Testis (tissue), 2 donors: ENCODE measurements at regions not wholly inside any gene's neighbourhood (a gene's known extent, or its start where the extent isn't known, plus 50 kb on each side); places are given as distances from the start of the nearest gene placed in this dataset.

Experiments used
- DNase-seq: peaks from one replicate; pipeline ENCODE4 v3.0.0-alpha.2; 2019
- H3K27ac ChIP-seq, 2 donors: fragments of 200-600 bp; sonication (generic); one replicate each; pipeline ENCODE4 v1.5.1; 2019
- H3K27me3 ChIP-seq: fragments of 200-600 bp; sonication (generic); one replicate; pipeline ENCODE4 v1.5.1; 2019
- H3K36me3 ChIP-seq: fragments of 200-600 bp; sonication (generic); one replicate; pipeline ENCODE4 v1.5.1; 2017; ENCODE audit warnings: low read depth; ENCODE audit errors: missing control alignments
- H3K4me1 ChIP-seq: fragments of 200-600 bp; sonication (generic); one replicate; pipeline ENCODE4 v1.5.1; 2019
- H3K4me3 ChIP-seq, 2 donors: fragments of 200-600 bp; sonication (generic); one replicate each; pipeline ENCODE4 v1.5.1; 2017 to 2019
- H3K9me3 ChIP-seq: fragments of 200-600 bp; sonication (generic); one replicate; pipeline ENCODE4 v1.5.1; 2017
- CTCF ChIP-seq, 3 experiments: fragments of 450-650 bp in 2 of 3; fragments of 200-600 bp in 1 of 3; sonication (generic) in 1 of 3; IDR thresholded peaks; one replicate each; pipeline ENCODE4 v1.5.1; 2016 to 2019; ENCODE audit warnings: antibody characterized with exemption in 3 of 3, mild to moderate bottlenecking in 2 of 3, moderate library complexity in 1 of 3
- POLR2A ChIP-seq: fragments of 450-650 bp; IDR thresholded peaks from one replicate; pipeline ENCODE4 v1.6.1; 2017; ENCODE audit warnings: antibody characterized with exemption, mild to moderate bottlenecking, moderate library complexity
- WGBS, 2 donors: methylation state at CpG; one replicate each; pipeline ENCODE4 v1.1.5; 2018; 5-methylcytosine and 5-hydroxymethylcytosine counted together
- intact Hi-C: fragments of 100-400 bp; cut with DNase I; formaldehyde crosslinking; loops from one replicate; pipeline ENCODE4 v1.15.1; 2023; ENCODE audit warnings: low total_unique reads

GRCh38 chr10:54904833-54905232 is 103.8 kb upstream of the PCDH15 start:
- no peak for TF ChIP-seq CTCF (IDR thresholded peaks at IDR 0.05)
- no peak for TF ChIP-seq POLR2A

GRCh38 chr10:54903745-54904144 is 102.7 kb upstream of the PCDH15 start:
- H3K4me1 ChIP-seq, result no peaks in the 10 kb centered on the region
- no peaks in the 10 kb centered on the region for H3K27me3 ChIP-seq
- no peak for TF ChIP-seq POLR2A
- no peak for TF ChIP-seq CTCF (IDR thresholded peaks at IDR 0.05)
- no peaks in the 10 kb centered on the region for H3K9me3 ChIP-seq
- 81 to 90% methylated on average over 1 of the region's 1 CpG for WGBS, 2 donors
- no peak overlapping the region for H3K4me3 ChIP-seq
- DNase-seq, result no peak
- H3K36me3 ChIP-seq, result no peaks in the 10 kb centered on the region
- intact Hi-C loops, result no loop called here
- H3K27ac ChIP-seq, result no peak overlapping the region

More at GRCh38 chr10:54904833-54905232, 103.8 kb upstream of the PCDH15 start:
- intact Hi-C loops, result no loop called here
- 85 to 88% methylated on average over 1 of the region's 1 CpG for WGBS, 2 donors
- Histone ChIP-seq H3K9me3 (no peaks in the 10 kb centered on the region), H3K4me3 (no peak overlapping the region), H3K36me3 (no peaks in the 10 kb centered on the region), H3K27me3 (no peaks in the 10 kb centered on the region), H3K4me1 (no peaks in the 10 kb centered on the region), H3K27ac (no peak overlapping the region)
- no peak for DNase-seq

- H3K4me1 ChIP-seq, result no peaks in the 10 kb centered on the region
- 46 to 50% methylated on average over 1 of the region's 1 CpG for WGBS, 2 donors
- no peaks in the 10 kb centered on the region for H3K27me3 ChIP-seq
- intact Hi-C loops, result no loop called here
- H3K4me3 ChIP-seq, result no peak overlapping the region
- no peak for TF ChIP-seq CTCF (IDR thresholded peaks at IDR 0.05)
- TF ChIP-seq POLR2A, result no peak
- no peak for DNase-seq
- H3K36me3 ChIP-seq, result no peaks in the 10 kb centered on the region
- H3K27ac ChIP-seq, result no peak overlapping the region
- H3K9me3 ChIP-seq, result no peaks in the 10 kb centered on the region
These were observed 99.6 kb upstream of the PCDH15 start for GRCh38 chr10:54900584-54900983.

- WGBS, 2 donors, result 59% methylated on average over 5 of the region's 5 CpGs
- DNase-seq, result no peak
- H3K9me3 ChIP-seq, result no peaks in the 10 kb centered on the region
- H3K4me3 ChIP-seq, result no peak overlapping the region
- H3K27ac ChIP-seq, result no peak overlapping the region
- TF ChIP-seq POLR2A (no peak), CTCF (IDR thresholded peaks at IDR 0.05) (no peak)
- no peaks in the 10 kb centered on the region for H3K36me3 ChIP-seq
- no peaks in the 10 kb centered on the region for H3K4me1 ChIP-seq
- intact Hi-C loops, result no loop called here
- H3K27me3 ChIP-seq, result no peaks in the 10 kb centered on the region
These were observed 80.0 kb upstream of the PCDH15 start for GRCh38 chr10:54880996-54881395.

- intact Hi-C loops, result no loop called here
- Histone ChIP-seq H3K9me3 (no peaks in the 10 kb centered on the region), H3K36me3 (no peaks in the 10 kb centered on the region), H3K27me3 (no peaks in the 10 kb centered on the region), H3K27ac (no peak overlapping the region), H3K4me1 (no peaks in the 10 kb centered on the region), H3K4me3 (no peak overlapping the region)
- DNase-seq, result no peak
- TF ChIP-seq CTCF (IDR thresholded peaks at IDR 0.05) (no peak), POLR2A (no peak)
These were observed 68.0 kb upstream of the PCDH15 start for GRCh38 chr10:54869022-54869421.
